ENCODE measurements at regions not wholly inside any gene's neighbourhood (a gene's known extent, or its start where the extent isn't known, plus 50 kb on each side); places are given as distances from the start of the nearest gene placed in this dataset.

DNA sequence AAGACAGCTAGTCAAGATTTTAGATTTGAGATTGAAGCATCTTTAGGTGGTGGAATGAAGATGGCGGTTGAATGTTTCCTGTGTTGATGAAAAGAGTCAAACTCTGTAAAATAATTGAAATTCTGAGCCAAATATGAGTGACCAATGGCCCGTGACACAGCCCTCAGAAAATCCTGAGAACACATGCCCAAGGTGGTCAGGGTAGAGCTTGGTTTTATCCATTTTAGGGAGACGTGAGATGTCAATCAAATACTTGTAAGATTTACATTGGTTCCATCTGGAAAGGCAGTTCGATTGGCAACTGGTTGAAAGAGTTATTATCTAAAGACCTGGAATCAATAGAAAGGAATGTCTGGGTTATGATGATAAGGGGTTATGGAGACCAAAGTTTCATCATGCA, 198.0 kb upstream of the AGAP1 start:
- POLR2A ChIA-PET, result no interaction called here
- DNase-seq (ENCODE audit: extremely low spot score), result no peak
- CTCF ChIA-PET, result no interaction called here
- TF ChIP-seq SP1 (IDR thresholded peaks at IDR 0.05) (no peak), LEF1 (IDR thresholded peaks at IDR 0.05; ENCODE audit: borderline replicate concordance) (no peak), HDGF (IDR thresholded peaks at IDR 0.05; ENCODE audit: borderline replicate concordance) (no peak), NFRKB (IDR thresholded peaks at IDR 0.05) (no peak), L3MBTL2 (conservative IDR thresholded peaks at IDR 0.05) (no peak), ZNF384 (IDR thresholded peaks at IDR 0.05) (no peak), FOXA1 (IDR thresholded peaks at IDR 0.05) (no peak), SUZ12 (IDR thresholded peaks at IDR 0.05) (no peak), ARNT (IDR thresholded peaks at IDR 0.05) (no peak), TARDBP (IDR thresholded peaks at IDR 0.05) (no peak), BHLHE40 (IDR thresholded peaks at IDR 0.05; ENCODE audit: borderline replicate concordance) (no peak), ELF4 (IDR thresholded peaks at IDR 0.05) (no peak), CTBP1 (IDR thresholded peaks at IDR 0.05; ENCODE audit: borderline replicate concordance) (no peak), FOXM1 (IDR thresholded peaks at IDR 0.05; ENCODE audit: borderline replicate concordance) (no peak), FOXK2 (IDR thresholded peaks at IDR 0.05) (no peak)
- TF ChIP-seq, protein P1, sequence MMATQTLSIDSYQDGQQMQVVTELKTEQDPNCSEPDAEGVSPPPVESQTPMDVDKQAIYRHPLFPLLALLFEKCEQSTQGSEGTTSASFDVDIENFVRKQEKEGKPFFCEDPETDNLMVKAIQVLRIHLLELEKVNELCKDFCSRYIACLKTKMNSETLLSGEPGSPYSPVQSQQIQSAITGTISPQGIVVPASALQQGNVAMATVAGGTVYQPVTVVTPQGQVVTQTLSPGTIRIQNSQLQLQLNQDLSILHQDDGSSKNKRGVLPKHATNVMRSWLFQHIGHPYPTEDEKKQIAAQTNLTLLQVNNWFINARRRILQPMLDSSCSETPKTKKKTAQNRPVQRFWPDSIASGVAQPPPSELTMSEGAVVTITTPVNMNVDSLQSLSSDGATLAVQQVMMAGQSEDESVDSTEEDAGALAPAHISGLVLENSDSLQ (IDR thresholded peaks at IDR 0.05), result no peak

DNA sequence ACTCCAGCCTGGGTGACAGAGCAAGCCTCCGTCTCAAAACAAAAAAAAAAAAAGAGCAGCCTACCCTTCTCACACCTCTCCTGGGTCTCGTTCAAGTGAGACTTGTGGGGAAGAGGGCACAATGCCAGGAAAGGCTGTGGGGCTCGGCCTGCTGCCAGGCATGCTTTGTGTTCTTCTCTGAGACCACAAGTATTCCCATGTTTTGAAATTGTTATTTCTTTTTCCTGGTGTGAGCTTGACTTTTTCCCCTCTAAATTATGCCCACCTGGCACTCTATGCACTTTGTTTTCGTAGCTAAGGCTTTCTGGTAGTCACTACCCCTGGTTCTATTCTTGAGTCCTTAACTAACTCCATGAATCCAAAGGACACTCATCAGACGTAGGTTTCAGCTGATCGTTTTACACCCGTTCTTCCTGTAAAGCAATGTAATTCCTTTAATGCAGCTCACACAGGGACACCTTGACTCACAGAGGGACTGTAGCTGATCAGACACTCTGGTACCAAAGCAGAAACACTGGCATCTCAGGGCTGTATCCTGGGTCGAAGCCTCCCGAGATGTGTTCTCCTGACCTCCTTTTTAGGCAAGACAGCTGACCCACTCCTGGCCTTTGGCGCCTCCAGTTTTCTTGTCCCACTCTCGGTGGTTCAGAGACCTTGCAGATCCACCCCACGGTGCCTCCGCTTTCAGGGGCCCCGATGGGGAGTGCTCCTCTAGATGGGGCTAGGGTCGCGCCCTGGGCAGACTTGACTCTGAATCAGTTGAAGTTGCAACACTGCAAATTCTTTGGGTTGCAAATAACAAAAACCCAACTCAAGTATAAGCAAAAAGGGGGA, 193.3 kb upstream of the AGAP1 start:
- DNase-seq (ENCODE audit: extremely low spot score), result no peak
- TF ChIP-seq FOXM1 (IDR thresholded peaks at IDR 0.05; ENCODE audit: borderline replicate concordance) (no peak), TARDBP (IDR thresholded peaks at IDR 0.05) (no peak), LEF1 (IDR thresholded peaks at IDR 0.05; ENCODE audit: borderline replicate concordance) (no peak), ARNT (IDR thresholded peaks at IDR 0.05) (no peak), HDGF (IDR thresholded peaks at IDR 0.05; ENCODE audit: borderline replicate concordance) (no peak), SUZ12 (IDR thresholded peaks at IDR 0.05) (no peak), BHLHE40 (IDR thresholded peaks at IDR 0.05; ENCODE audit: borderline replicate concordance) (no peak), SP1 (IDR thresholded peaks at IDR 0.05) (no peak), NFRKB (IDR thresholded peaks at IDR 0.05) (no peak), CTBP1 (IDR thresholded peaks at IDR 0.05; ENCODE audit: borderline replicate concordance) (no peak)
- ChIA-PET POLR2A (no interaction called here), CTCF (no interaction called here)

DNA sequence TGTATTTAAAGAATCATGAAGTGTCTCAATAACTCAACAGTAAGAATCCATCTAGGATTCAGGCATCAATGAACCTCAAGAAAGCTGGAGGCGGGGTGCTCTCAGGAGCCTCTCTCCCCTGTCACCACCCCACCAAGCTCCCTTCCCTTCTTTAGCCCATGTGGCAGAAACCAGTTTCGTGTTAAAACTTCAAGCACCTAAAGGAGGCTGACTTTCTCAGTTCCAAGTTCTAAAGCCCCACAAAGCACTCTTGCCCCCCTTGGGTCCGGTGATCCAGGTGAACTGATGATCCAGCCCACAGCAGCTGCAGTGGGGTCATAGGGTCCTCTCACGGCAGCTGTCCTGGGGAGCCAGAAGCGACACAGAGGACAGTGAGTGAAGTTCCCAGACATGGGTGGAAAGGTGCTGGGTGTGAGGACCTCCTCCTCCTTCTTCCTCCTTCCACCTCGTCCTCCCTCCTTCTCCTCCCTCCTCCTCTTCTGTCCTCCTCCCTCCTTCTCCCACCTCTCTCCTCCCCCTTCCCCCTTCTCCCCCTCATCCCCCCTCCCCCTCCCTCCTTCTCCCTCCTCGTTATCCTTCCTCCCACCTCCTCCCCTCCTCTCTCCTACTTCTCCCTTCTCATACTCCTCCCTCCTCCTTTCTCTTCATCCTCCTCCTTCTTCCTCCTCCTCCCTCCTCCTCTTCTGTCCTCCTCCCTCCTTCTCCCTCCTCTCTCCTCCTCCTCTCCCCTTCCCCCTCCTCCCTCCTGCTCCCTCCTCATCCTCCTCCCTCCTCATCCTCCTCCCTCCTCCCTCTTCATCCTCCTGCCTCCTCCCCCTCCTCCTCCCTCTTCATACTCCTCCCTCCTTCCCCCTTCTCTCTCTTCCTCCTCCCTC, 192.4 kb upstream of the AGAP1 start:
- ChIA-PET CTCF (no interaction called here), POLR2A (no interaction called here)
- no peak for TF ChIP-seq LEF1 (IDR thresholded peaks at IDR 0.05; ENCODE audit: borderline replicate concordance)
- no peak for TF ChIP-seq BHLHE40 (IDR thresholded peaks at IDR 0.05; ENCODE audit: borderline replicate concordance)
- no peak for TF ChIP-seq FOXA1 (IDR thresholded peaks at IDR 0.05)
- no peak for TF ChIP-seq HDGF (IDR thresholded peaks at IDR 0.05; ENCODE audit: borderline replicate concordance)
- no peak for TF ChIP-seq ARNT (IDR thresholded peaks at IDR 0.05)
- no peak for DNase-seq (ENCODE audit: extremely low spot score)

DNA sequence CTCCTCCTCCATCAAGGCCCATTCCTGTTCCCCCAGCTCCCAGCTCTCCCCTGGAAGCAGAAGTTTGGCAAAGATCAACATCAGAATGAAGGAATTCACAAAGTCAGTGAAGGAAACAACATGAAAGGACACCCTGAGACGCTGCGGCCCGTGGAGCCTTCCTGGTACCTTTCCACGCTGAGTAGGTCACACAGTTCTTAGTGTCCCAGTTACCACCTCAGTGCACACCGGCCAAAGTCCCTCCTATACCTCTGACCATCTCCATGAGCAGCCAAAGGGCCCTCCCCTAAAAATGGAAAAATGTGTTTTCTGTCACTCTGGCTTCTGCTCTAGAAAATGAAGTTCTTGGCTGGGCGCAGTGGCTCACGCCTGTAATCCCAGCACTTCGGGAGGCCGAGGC, 191.6 kb upstream of the AGAP1 start:
- CTCF ChIA-PET, result no interaction called here
- TF ChIP-seq HDGF (IDR thresholded peaks at IDR 0.05; ENCODE audit: borderline replicate concordance), result no peak
- TF ChIP-seq L3MBTL2 (conservative IDR thresholded peaks at IDR 0.05), result no peak
- no peak for TF ChIP-seq FOXA1 (IDR thresholded peaks at IDR 0.05)
- no peak for TF ChIP-seq ARNT (IDR thresholded peaks at IDR 0.05)
- no peak for TF ChIP-seq NFRKB (IDR thresholded peaks at IDR 0.05)
- TF ChIP-seq, protein P1 (IDR thresholded peaks at IDR 0.05), result no peak
- no peak for TF ChIP-seq SUZ12 (IDR thresholded peaks at IDR 0.05)
- TF ChIP-seq FOXM1 (IDR thresholded peaks at IDR 0.05; ENCODE audit: borderline replicate concordance), result no peak
- no peak for TF ChIP-seq ELF4 (IDR thresholded peaks at IDR 0.05)
- TF ChIP-seq SP1 (IDR thresholded peaks at IDR 0.05), result no peak
- no peak for TF ChIP-seq ZNF384 (IDR thresholded peaks at IDR 0.05)
- TF ChIP-seq BHLHE40 (IDR thresholded peaks at IDR 0.05; ENCODE audit: borderline replicate concordance), result no peak
- POLR2A ChIA-PET, result no interaction called here
- no peak for DNase-seq (ENCODE audit: extremely low spot score)

DNA sequence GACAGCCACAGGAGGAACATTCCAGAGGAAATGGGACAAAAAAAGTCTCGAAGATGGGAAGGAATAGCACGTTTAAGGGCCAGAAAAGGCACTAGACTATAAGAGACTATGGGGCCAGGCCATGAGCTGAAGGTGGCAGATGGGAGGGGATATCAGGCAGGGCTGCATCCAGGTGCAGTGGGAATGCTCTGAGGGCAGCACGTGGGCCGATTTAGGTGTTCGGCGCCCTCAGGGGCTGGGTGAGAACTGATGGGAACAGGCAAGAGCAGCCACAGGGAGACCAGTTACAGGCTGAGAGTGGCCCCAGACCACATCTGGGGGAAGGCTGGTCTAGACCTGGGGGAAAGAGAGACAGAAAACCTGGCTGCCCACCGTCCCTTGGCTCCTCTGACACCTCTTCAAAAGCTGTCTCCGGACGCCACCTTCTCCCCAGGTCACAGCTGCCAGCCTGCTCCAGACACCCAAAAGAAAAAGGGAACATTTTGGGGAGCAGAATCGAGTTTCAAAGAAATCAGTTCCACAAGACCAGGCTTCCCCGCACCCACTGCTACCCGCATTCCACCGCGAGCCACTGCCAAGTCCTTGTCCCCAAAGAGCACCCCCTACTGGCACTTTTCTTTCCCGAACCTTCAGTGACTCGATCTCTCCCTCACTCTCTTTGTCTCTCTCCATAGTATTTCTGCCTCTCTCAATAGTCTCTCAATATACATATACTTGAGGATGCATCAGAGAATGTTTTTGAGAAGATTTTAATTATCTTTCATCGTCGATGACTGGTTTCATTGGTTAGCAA, 190.1 kb upstream of the AGAP1 start:
- DNase-seq (ENCODE audit: extremely low spot score), result no peak
- CTCF ChIA-PET, result no interaction called here
- POLR2A ChIA-PET, result no interaction called here
- no peak for TF ChIP-seq CTBP1 (IDR thresholded peaks at IDR 0.05; ENCODE audit: borderline replicate concordance)
- TF ChIP-seq LEF1 (IDR thresholded peaks at IDR 0.05; ENCODE audit: borderline replicate concordance), result no peak
- no peak for TF ChIP-seq FOXM1 (IDR thresholded peaks at IDR 0.05; ENCODE audit: borderline replicate concordance)
- TF ChIP-seq ARNT (IDR thresholded peaks at IDR 0.05), result no peak
- no peak for TF ChIP-seq NFRKB (IDR thresholded peaks at IDR 0.05)
- TF ChIP-seq ELF4 (IDR thresholded peaks at IDR 0.05), result no peak
- TF ChIP-seq, protein P1 (IDR thresholded peaks at IDR 0.05), result no peak
- TF ChIP-seq BHLHE40 (IDR thresholded peaks at IDR 0.05; ENCODE audit: borderline replicate concordance), result no peak
- no peak for TF ChIP-seq TARDBP (IDR thresholded peaks at IDR 0.05)
- no peak for TF ChIP-seq FOXA1 (IDR thresholded peaks at IDR 0.05)
- no peak for TF ChIP-seq SP1 (IDR thresholded peaks at IDR 0.05)
- no peak for TF ChIP-seq ZNF384 (IDR thresholded peaks at IDR 0.05)
- TF ChIP-seq L3MBTL2 (conservative IDR thresholded peaks at IDR 0.05), result no peak

All from HEK293T (cell line).